ENCODE measurements at regions not wholly inside any gene's neighbourhood (a gene's known extent, or its start where the extent isn't known, plus 50 kb on each side); places are given as distances from the start of the nearest gene placed in this dataset.

DNA sequence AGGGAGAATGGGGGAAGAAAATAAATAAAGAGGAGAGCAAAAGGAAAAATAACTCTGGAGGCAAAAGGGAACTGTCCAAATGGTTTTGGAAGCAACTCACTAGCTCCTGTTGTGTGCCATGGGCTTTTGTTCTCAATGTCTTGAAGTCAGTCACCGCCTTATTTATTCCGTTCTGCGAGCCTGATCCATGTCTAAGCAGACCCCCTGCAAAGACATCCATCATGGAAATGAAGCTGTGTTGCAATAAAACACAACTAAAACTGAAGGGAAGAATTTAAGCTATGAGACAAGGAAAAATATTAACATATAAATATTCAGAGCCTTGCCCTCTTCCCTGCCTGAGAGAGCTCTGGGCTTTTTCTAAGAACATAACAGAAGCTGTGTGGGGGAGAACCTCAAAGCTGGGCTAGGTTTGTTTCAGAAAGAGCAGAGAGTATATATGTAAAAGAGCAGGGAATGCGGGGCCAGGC lies 373.2 kb upstream of the CNR1 start:
- H3K4me1 Mint-ChIP-seq, result no peaks in the 10 kb centered on the region
- TF ChIP-seq, protein P1, sequence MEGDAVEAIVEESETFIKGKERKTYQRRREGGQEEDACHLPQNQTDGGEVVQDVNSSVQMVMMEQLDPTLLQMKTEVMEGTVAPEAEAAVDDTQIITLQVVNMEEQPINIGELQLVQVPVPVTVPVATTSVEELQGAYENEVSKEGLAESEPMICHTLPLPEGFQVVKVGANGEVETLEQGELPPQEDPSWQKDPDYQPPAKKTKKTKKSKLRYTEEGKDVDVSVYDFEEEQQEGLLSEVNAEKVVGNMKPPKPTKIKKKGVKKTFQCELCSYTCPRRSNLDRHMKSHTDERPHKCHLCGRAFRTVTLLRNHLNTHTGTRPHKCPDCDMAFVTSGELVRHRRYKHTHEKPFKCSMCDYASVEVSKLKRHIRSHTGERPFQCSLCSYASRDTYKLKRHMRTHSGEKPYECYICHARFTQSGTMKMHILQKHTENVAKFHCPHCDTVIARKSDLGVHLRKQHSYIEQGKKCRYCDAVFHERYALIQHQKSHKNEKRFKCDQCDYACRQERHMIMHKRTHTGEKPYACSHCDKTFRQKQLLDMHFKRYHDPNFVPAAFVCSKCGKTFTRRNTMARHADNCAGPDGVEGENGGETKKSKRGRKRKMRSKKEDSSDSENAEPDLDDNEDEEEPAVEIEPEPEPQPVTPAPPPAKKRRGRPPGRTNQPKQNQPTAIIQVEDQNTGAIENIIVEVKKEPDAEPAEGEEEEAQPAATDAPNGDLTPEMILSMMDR (IDR thresholded peaks at IDR 0.05), result no peak
- peaks cover 25% of the 10 kb centered on the region for H3K27me3 Mint-ChIP-seq (ENCODE audit: low read depth, poor library complexity)
- H3K4me3 Mint-ChIP-seq, result no peak overlapping the region
- H3K9me3 Mint-ChIP-seq, result no peaks in the 10 kb centered on the region
- H3K36me3 Mint-ChIP-seq (ENCODE audit: low read depth), result no peaks in the 10 kb centered on the region
- H3K27ac Mint-ChIP-seq, result no peak overlapping the region
- DNase-seq, result no peak

DNA sequence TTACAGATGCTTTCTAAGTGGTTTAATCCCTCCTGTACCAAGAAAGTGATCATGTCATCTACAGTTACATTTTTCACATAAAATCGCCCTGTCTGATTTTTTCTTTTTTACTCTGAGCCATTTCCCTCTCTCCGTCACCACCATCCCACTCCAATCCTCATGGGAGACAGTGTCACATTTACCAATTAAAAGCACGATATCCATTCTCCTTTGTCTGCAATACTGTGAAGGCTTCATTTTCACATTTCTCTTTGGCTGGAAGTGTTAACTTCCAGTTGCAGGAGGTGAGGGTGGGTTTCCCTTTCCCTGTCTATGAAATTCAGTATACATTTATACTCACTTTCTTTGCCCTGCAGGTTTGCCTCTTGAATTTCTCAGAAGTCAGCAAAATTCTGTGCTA lies 372.7 kb upstream of the CNR1 start:
- peaks cover 22% of the 10 kb centered on the region for H3K27me3 Mint-ChIP-seq (ENCODE audit: low read depth, poor library complexity)
- TF ChIP-seq, protein P1 (IDR thresholded peaks at IDR 0.05), result no peak
- H3K9me3 Mint-ChIP-seq, result no peaks in the 10 kb centered on the region
- no peak overlapping the region for H3K4me3 Mint-ChIP-seq
- H3K36me3 Mint-ChIP-seq (ENCODE audit: low read depth), result no peaks in the 10 kb centered on the region
- no peak for DNase-seq
- H3K27ac Mint-ChIP-seq, result no peak overlapping the region
- no peaks in the 10 kb centered on the region for H3K4me1 Mint-ChIP-seq

DNA sequence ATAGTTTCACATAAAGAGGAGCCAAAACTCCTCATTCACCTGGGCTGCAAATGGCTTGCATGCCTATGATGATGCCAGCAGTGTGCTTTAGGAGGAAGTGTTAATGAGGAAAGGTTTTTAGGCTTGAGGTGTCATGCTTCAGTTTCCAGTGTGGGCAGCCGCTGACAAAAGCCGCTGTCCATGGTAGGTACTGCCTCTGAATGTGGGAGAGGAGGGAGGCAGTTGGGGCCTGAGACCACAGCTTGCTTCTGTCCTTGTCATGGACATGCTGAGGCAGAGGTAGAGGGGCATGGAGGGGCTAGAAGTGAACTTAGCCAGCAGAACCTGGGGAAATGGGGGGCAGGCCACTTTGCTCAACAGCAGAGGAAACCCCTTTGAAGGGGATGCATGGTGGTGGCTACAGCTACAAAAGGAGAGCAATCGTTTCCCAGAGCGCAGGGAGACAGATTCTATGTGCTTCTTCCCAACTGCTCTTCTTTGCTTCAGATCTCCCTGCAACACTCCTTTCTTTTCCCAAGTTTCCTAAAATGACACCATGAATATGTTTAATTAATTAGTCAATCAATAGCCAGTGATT lies 372.1 kb upstream of the CNR1 start:
- no peak overlapping the region for H3K27ac Mint-ChIP-seq
- no peaks in the 10 kb centered on the region for H3K4me1 Mint-ChIP-seq
- H3K36me3 Mint-ChIP-seq (ENCODE audit: low read depth), result no peaks in the 10 kb centered on the region
- H3K27me3 Mint-ChIP-seq (ENCODE audit: low read depth, poor library complexity), result peaks cover 22% of the 10 kb centered on the region
- TF ChIP-seq, protein P1 (IDR thresholded peaks at IDR 0.05), result no peak
- no peak overlapping the region for H3K4me3 Mint-ChIP-seq
- H3K9me3 Mint-ChIP-seq, result no peaks in the 10 kb centered on the region
- DNase-seq, result peak; percentile 71

DNA sequence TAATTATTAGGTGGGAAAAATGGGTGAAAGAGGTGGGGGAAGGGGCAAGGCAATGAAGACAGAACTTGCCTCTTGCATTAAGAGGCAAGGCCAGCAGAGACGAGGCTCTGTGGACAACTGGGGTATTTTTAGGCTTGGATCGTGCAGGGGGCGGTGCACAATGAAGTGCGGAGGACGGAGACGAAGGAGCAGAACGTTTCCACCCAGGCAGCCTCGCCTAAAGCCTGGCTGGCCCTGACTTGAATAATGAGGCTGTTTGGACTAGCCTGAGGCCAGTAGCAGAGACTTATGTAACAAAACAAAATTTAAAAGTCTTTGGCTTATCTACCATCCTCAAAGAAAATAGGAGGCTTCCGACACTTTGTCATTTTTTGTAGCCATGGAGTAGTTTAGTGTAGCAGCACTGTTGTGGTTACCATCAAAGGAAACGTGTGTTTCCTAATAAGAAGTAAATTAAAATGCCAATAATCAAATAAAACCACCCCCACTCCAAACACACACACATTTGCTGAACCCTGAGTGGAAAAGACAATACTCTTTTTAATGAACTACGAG lies 370.0 kb upstream of the CNR1 start:
- Mint-ChIP-seq H3K4me1 (no peaks in the 10 kb centered on the region), H3K27ac (no peak overlapping the region), H3K27me3 (ENCODE audit: low read depth, poor library complexity) (peaks cover 22% of the 10 kb centered on the region), H3K36me3 (ENCODE audit: low read depth) (no peaks in the 10 kb centered on the region), H3K4me3 (no peak overlapping the region), H3K9me3 (no peaks in the 10 kb centered on the region)
- TF ChIP-seq, protein P1 (IDR thresholded peaks at IDR 0.05), result no peak
- no peak for DNase-seq

DNA sequence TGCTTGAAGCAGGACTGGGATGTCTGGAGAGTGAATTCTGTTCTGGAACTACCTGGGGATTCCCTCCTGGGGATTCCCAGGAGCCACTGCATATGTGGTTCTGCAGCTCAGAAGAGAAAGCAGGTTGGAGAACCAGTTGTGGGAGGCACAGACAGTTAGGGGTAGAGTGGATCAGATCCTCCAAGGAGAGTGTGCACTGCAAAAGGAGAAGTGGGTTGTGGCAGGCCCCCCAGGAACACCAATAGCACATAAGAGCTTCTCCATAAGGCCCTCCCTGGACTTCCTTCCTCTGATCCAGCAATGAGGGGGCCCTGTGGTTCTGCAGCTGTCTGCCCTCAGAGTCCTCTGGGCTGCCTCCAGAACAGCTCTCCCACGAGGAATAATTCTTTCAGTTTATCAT lies 369.2 kb upstream of the CNR1 start:
- Mint-ChIP-seq H3K27ac (no peak overlapping the region), H3K4me3 (no peak overlapping the region), H3K36me3 (ENCODE audit: low read depth) (no peaks in the 10 kb centered on the region), H3K4me1 (peaks cover 8% of the 10 kb centered on the region), H3K9me3 (no peaks in the 10 kb centered on the region), H3K27me3 (ENCODE audit: low read depth, poor library complexity) (peaks cover 22% of the 10 kb centered on the region)
- no peak for DNase-seq
- TF ChIP-seq, protein P1 (IDR thresholded peaks at IDR 0.05), result no peak
